ENCODE measurements at regions not wholly inside any gene's neighbourhood (a gene's known extent, or its start where the extent isn't known, plus 50 kb on each side); places are given as distances from the start of the nearest gene placed in this dataset.

DNA sequence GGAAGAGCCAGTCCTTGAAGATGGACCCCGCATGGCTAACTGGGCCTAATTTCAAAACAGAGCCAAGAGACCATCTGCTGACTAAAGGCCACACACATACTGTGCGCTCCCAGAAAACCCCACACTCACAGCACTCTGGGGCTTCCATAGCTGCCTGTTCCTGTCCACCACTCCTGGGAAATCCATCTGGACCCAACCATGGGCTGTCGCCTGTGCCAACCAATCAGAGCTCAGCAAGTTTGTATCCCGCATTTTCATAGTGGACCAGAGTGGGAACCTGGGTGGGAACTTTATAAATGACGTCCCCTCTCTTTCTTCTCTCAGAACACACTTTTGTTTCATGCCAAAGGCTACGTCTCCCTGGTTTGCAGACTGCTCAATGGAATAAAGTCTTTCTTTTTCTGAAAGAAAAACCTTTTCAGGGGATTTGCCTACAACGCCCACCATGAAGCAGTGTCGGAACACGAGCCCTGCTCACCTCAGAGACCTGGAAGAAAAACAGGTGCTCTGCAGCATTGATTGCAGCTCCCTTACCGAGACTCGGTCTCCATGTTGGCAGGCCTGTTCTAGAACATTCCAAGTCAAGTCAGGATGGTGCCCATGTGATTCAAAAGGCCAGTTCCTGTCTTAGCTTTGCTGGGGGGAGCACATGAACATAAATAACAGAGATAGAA, 137.2 kb upstream of the GPC1 start:
- H3K36me3 ChIP-seq (replicated peaks in 1 of 2; ENCODE audit: control insufficient read depth in 1 of 2, insufficient read depth in 2 of 2, low read length in 1 of 2): no peaks in the 10 kb centered on the region
- 60% methylated on average over 11 of the region's 11 CpGs for WGBS (ENCODE audit: low lambda C conversion rate)
- H3K4me1 ChIP-seq (ENCODE audit: control insufficient read depth in 1 of 2, insufficient read depth in 2 of 2, low read depth in 1 of 2, low read length in 1 of 2): peaks cover 0 to 7% of the 10 kb centered on the region in 2 experiments; a peak in 1 of 4 replicates
- H3K4me3 ChIP-seq (ENCODE audit: low read depth in 2 of 2, low read length in 1 of 2): no peak overlapping the region
- H4K20me1 ChIP-seq (ENCODE audit: insufficient read depth): no peaks in the 10 kb centered on the region
- H3K9ac ChIP-seq: no peak overlapping the region
- POLR2A ChIA-PET: no interaction called here
- TF ChIP-seq POLR2AphosphoS5 (IDR thresholded peaks at IDR 0.05; ENCODE audit: low read depth, low read length) (no peak), MXI1 (IDR thresholded peaks at IDR 0.05; ENCODE audit: low read depth, low read length) (no peak), NFIC (IDR thresholded peaks at IDR 0.05; ENCODE audit: borderline replicate concordance) (no peak), GATA2 (CRISPR knock-in tag; IDR thresholded peaks at IDR 0.05) (no peak), EZH2phosphoT487 (IDR thresholded peaks at IDR 0.05; ENCODE audit: borderline replicate concordance, low read depth) (no peak), TEAD4 (IDR thresholded peaks at IDR 0.05; ENCODE audit: borderline replicate concordance, insufficient read depth) (no peak), SIN3A (IDR thresholded peaks at IDR 0.05; ENCODE audit: borderline replicate concordance, low read depth, low read length) (no peak), EP300 (IDR thresholded peaks at IDR 0.05; ENCODE audit: borderline replicate concordance in 1 of 2, low read depth in 1 of 2, low read length in 1 of 2) (no peak), TCF12 (IDR thresholded peaks at IDR 0.05) (no peak)
- TF ChIP-seq, protein P1, sequence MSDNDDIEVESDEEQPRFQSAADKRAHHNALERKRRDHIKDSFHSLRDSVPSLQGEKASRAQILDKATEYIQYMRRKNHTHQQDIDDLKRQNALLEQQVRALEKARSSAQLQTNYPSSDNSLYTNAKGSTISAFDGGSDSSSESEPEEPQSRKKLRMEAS (IDR thresholded peaks at IDR 0.05; ENCODE audit: low read depth): no peak
- H3K4me2 ChIP-seq: no peak overlapping the region
- no peaks in the 10 kb centered on the region for H3K9me3 ChIP-seq
- H3K27ac ChIP-seq (ENCODE audit: low read depth in 2 of 2, low read length in 1 of 2): no peak overlapping the region
- H3K79me2 ChIP-seq (ENCODE audit: insufficient read depth): no peaks in the 10 kb centered on the region
- no peaks in the 10 kb centered on the region for H3K27me3 ChIP-seq (ENCODE audit: insufficient read depth)
- H3F3A ChIP-seq (replicated peaks; ENCODE audit: insufficient read depth): no peaks in the 10 kb centered on the region
- H2AFZ ChIP-seq (ENCODE audit: low read depth): no peak overlapping the region
- H3K9me2 ChIP-seq: no peaks in the 10 kb centered on the region
- CTCF ChIA-PET: interaction anchor here (0.7 to 2.0 kb wide), 4 partner anchors 26 to 138 kb away, joined by 3 to 7 read pairs (median 4); no protein-coding TSS in a partner anchor
- peak; percentile 26 for DNase-seq

DNA sequence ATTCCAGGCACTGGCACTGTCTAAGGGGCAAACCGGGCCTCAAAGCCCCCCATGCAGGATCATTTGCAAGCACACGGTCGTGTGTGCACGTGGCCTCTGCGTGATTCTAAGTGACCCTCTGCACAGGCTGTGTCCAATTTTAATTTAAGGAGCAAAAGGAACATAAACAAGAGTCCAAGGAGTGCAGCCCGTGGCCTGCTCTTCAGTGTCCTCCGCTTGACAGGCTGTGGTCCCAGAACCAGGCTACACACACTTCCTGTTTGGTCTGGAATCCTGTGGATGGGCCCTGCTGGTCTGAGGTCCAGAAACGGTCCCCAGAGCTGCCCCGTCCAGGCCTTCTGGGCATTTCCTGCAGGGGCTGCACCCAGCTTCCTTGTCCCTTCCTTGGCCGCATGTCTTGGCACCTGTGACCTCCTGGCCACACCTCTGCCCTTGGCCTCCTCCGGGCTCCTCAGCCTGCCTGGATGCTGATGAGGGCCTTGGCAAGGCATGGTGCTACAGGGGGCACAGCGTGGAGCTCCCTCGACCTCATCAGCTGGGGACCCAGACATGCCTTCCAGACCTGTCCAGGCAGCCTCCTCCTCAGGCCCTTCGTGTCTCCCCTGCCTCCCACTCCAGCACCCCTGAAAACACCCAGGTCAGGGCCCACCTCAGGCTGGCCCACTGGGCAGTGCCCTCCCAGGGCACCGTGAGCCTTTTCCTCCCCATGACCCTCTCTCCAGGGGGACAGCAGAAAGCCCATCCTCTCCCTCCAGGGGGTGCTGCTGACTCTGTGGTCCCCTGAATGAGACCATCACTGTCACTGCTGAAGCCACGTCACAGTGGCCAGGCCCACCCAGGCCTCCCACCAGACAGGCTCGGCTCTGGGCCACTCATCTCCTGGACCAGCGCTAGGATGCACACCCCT, 136.4 kb upstream of the GPC1 start:
- POLR2A ChIA-PET: no interaction called here
- no peaks in the 10 kb centered on the region for H3K9me2 ChIP-seq
- no peaks in the 10 kb centered on the region for H4K20me1 ChIP-seq (ENCODE audit: insufficient read depth)
- no peak overlapping the region for H3K9ac ChIP-seq
- no peak overlapping the region for H3K27ac ChIP-seq (ENCODE audit: low read depth in 2 of 2, low read length in 1 of 2)
- no peak overlapping the region for H3K4me2 ChIP-seq
- no peak overlapping the region for H3K4me3 ChIP-seq (ENCODE audit: low read depth in 2 of 2, low read length in 1 of 2)
- DNase-seq: peak; percentile 73
- CTCF ChIA-PET: interaction anchor here (0.6 to 2.0 kb wide), 5 partner anchors 25 to 148 kb away, joined by 3 to 7 read pairs (median 3); no protein-coding TSS in a partner anchor
- H3K36me3 ChIP-seq (replicated peaks in 1 of 2; ENCODE audit: control insufficient read depth in 1 of 2, insufficient read depth in 2 of 2, low read length in 1 of 2): no peaks in the 10 kb centered on the region
- 41% methylated on average over 14 of the region's 18 CpGs for WGBS (ENCODE audit: low lambda C conversion rate)
- H2AFZ ChIP-seq (ENCODE audit: low read depth): no peak overlapping the region
- H3F3A ChIP-seq (replicated peaks; ENCODE audit: insufficient read depth): no peaks in the 10 kb centered on the region
- H3K4me1 ChIP-seq (ENCODE audit: control insufficient read depth in 1 of 2, insufficient read depth in 2 of 2, low read depth in 1 of 2, low read length in 1 of 2): peaks cover 0 to 4% of the 10 kb centered on the region in 2 experiments; a peak in 1 of 4 replicates
- no peaks in the 10 kb centered on the region for H3K79me2 ChIP-seq (ENCODE audit: insufficient read depth)
- TF ChIP-seq GABPA (IDR thresholded peaks at IDR 0.05; ENCODE audit: low read depth): no peak
- TF ChIP-seq, protein P2, sequence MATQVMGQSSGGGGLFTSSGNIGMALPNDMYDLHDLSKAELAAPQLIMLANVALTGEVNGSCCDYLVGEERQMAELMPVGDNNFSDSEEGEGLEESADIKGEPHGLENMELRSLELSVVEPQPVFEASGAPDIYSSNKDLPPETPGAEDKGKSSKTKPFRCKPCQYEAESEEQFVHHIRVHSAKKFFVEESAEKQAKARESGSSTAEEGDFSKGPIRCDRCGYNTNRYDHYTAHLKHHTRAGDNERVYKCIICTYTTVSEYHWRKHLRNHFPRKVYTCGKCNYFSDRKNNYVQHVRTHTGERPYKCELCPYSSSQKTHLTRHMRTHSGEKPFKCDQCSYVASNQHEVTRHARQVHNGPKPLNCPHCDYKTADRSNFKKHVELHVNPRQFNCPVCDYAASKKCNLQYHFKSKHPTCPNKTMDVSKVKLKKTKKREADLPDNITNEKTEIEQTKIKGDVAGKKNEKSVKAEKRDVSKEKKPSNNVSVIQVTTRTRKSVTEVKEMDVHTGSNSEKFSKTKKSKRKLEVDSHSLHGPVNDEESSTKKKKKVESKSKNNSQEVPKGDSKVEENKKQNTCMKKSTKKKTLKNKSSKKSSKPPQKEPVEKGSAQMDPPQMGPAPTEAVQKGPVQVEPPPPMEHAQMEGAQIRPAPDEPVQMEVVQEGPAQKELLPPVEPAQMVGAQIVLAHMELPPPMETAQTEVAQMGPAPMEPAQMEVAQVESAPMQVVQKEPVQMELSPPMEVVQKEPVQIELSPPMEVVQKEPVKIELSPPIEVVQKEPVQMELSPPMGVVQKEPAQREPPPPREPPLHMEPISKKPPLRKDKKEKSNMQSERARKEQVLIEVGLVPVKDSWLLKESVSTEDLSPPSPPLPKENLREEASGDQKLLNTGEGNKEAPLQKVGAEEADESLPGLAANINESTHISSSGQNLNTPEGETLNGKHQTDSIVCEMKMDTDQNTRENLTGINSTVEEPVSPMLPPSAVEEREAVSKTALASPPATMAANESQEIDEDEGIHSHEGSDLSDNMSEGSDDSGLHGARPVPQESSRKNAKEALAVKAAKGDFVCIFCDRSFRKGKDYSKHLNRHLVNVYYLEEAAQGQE (IDR thresholded peaks at IDR 0.05; ENCODE audit: low read depth, low read length): no peak
- peak; percentile 9; the same call in 1 of the 2 replicates for TF ChIP-seq SMC3 (IDR thresholded peaks at IDR 0.05; ENCODE audit: low read depth, low read length)
- TF ChIP-seq, protein P1 (IDR thresholded peaks at IDR 0.05; ENCODE audit: low read depth): no peak
- TF ChIP-seq EZH2phosphoT487 (IDR thresholded peaks at IDR 0.05; ENCODE audit: borderline replicate concordance, low read depth): no peak
- TF ChIP-seq RXRA (IDR thresholded peaks at IDR 0.05; ENCODE audit: borderline replicate concordance, low read depth): no peak
- TF ChIP-seq RAD21 (IDR thresholded peaks at IDR 0.05; ENCODE audit: low read length): peak; percentile 51
- TF ChIP-seq ELF1 (IDR thresholded peaks at IDR 0.05): no peak
- H3K27me3 ChIP-seq (ENCODE audit: insufficient read depth): no peaks in the 10 kb centered on the region
- no peaks in the 10 kb centered on the region for H3K9me3 ChIP-seq

Measured in SK-N-SH (cell line).